Sigmoid colon (tissue), 6 donors: ENCODE measurements at regions not wholly inside any gene's neighbourhood (a gene's known extent, or its start where the extent isn't known, plus 50 kb on each side); places are given as distances from the start of the nearest gene placed in this dataset.
"Not testable (repeated sequence)": the region's sequence is repeated elsewhere in the genome, so short reads cannot be mapped to it uniquely, and the experiment has no call there.

ENCODE experiments used
- DNase-seq: peaks from one replicate; pipeline ENCODE4 v3.0.0-alpha.2; 2019
- H3K27ac ChIP-seq, 4 donors: fragments of 200-600 bp; sonication (generic); one replicate each; pipeline ENCODE4 v1.5.1; 2016 to 2019; ENCODE audit warnings: mild to moderate bottlenecking in 1 of 4
- H3K27me3 ChIP-seq, 3 donors: fragments of 200-600 bp; sonication (generic); one replicate each; pipeline ENCODE4 v1.5.1; 2019; ENCODE audit warnings: mild to moderate bottlenecking in 1 of 3
- H3K36me3 ChIP-seq, 4 donors: fragments of 200-600 bp; sonication (generic); one replicate each; pipeline ENCODE4 v1.5.1; 2016 to 2019
- H3K4me1 ChIP-seq, 4 donors: fragments of 200-600 bp; sonication (generic); one replicate each; pipeline ENCODE4 v1.5.1; 2017 to 2019
- H3K4me3 ChIP-seq, 4 donors: fragments of 200-600 bp; sonication (generic); one replicate each; pipeline ENCODE4 v1.5.1; 2017 to 2019; ENCODE audit warnings: mild to moderate bottlenecking in 2 of 4, moderate library complexity in 1 of 4
- H3K9me3 ChIP-seq, 4 donors: fragments of 200-600 bp in 3 of 4; sonication (generic) in 3 of 4; one replicate each; pipeline versions ENCODE4 v1.5.1 to v1.6.1; 2013 to 2019
- CTCF ChIP-seq, 4 experiments: fragments of 450-650 bp in 3 of 4; fragments of 200-600 bp in 1 of 4; IDR thresholded peaks; one replicate each; pipeline ENCODE4 v1.5.1; 2016 to 2019; ENCODE audit warnings: antibody characterized with exemption in 4 of 4, mild to moderate bottlenecking in 3 of 4, moderate library complexity in 2 of 4
- EP300 ChIP-seq, 4 donors: sonication (generic); formaldehyde crosslinking; IDR thresholded peaks; one replicate each; pipeline ENCODE4 v1.6.1; 2017; ENCODE audit warnings: antibody characterized with exemption in 4 of 4
- POLR2A ChIP-seq, 2 donors: fragments of 450-650 bp; IDR thresholded peaks; one replicate each; pipeline ENCODE4 v1.6.1; 2016; ENCODE audit warnings: antibody characterized with exemption in 2 of 2, mild to moderate bottlenecking in 2 of 2, moderate library complexity in 2 of 2
- POLR2AphosphoS5 ChIP-seq, 4 donors: sonication (generic); formaldehyde crosslinking; IDR thresholded peaks; one replicate each; pipeline ENCODE4 v1.6.1; 2017; ENCODE audit warnings: antibody characterized with exemption in 4 of 4
- WGBS, 2 donors: extraction: QIAGEN DNeasy Blood & Tissue Kit; methylation state at CpG; one replicate each; pipeline ENCODE4 v1.1.7; 2013; 5-methylcytosine and 5-hydroxymethylcytosine counted together
- intact Hi-C: fragments of 100-400 bp; cut with DNase I; formaldehyde crosslinking; loops from one replicate; pipeline ENCODE4 v1.15.1; 2023
- donor health status: healthy with polysubstance abuse.
- donor health status: healthy.

DNA sequence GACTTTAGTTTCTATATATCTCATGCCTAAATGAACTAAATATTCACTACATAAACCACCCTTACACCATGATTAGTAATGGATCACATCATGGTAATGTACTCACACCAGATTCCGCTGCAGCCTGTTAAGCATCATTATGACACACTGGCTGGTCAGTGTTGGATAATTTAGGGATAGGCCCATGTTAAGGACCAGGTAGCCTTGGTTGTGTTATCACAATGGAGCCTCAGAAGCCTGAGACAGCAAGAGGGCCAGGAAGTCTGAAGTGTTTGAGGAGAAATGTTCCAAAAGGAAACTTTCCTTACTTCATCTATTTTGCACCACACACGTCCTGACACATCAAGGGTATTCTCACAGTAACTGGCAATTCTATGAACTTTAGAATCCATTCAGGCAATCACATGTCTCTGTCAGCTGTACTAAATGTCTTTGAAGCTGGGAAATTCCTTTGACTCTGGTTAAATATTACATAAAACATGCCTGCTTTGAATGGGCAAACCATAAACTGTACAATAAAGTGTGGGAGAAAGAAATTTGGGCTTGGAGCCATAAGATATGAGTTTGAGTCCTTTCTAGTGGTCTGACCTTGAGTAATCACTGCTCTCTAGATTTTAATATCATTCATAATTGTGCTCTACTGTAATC, 105.3 kb upstream of the DPT start:
- Histone ChIP-seq H3K9me3 (no peaks in the 10 kb centered on the region), H3K4me1 (peaks cover 0 to 6% (median 0%) of the 10 kb centered on the region in 4 donors), H3K27ac (no peak overlapping the region), H3K4me3 (no peak overlapping the region), H3K27me3 (no peaks in the 10 kb centered on the region), H3K36me3 (no peaks in the 10 kb centered on the region)
- WGBS, 2 donors: 19 to 63% methylated on average over 2 of the region's 2 CpGs
- no peak for DNase-seq
- no peak for TF ChIP-seq POLR2AphosphoS5 (IDR thresholded peaks at IDR 0.05)
- no peak for TF ChIP-seq POLR2A (IDR thresholded peaks at IDR 0.05)
- TF ChIP-seq EP300 (IDR thresholded peaks at IDR 0.05): no peak
- TF ChIP-seq CTCF (IDR thresholded peaks at IDR 0.05): no peak
- intact Hi-C loops: no loop called here

DNA sequence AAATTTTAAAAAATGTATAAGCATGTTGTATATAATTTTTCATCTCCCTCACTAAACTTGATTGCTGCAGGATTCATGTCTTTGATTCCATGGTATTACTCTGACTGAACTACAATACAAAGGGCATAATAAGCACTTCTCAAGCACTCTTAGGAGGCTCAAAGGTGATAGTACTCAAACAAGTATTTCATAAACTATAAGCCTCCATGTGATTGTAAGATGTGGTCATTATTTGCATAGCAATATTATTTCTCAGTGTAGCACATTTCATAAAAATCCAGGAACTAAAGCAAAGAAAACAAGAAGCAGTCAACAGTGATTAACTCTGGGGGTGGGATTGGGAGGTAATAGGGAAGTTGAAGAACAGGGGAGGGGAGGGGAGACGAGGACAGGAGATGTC, 106.2 kb upstream of the DPT start:
- H3K4me3 ChIP-seq: no peak overlapping the region
- H3K4me1 ChIP-seq: peaks cover 0 to 6% (median 0%) of the 10 kb centered on the region in 4 donors
- WGBS, 2 donors: 17 to 64% methylated on average over 1 of the region's 1 CpG
- no peaks in the 10 kb centered on the region for H3K9me3 ChIP-seq
- no peak overlapping the region for H3K27ac ChIP-seq
- no peak for DNase-seq
- no peaks in the 10 kb centered on the region for H3K36me3 ChIP-seq
- intact Hi-C loops: no loop called here
- TF ChIP-seq POLR2A (IDR thresholded peaks at IDR 0.05): no peak
- no peaks in the 10 kb centered on the region for H3K27me3 ChIP-seq

DNA sequence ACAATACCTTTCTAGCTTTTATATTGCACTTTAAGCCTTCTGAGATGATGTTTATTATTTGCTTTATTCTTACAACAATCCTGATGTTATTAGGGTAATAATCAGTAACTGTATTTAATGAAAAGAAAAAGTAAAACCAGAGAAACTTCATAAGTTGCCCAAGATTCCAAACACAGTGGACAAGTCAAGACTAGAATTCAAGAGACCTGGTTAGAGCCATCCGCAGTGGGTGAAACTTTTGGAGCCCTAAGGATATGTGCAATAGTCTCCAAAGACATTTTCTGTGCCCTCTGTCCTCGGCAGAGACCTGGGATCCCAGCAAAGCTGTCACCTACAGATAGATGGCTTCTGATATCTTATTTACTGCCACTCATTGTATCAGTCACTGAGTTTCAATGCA, 106.8 kb upstream of the DPT start:
- intact Hi-C loops: no loop called here
- Histone ChIP-seq H3K4me1 (peaks cover 0 to 6% (median 0%) of the 10 kb centered on the region in 4 donors), H3K36me3 (no peaks in the 10 kb centered on the region), H3K9me3 (no peaks in the 10 kb centered on the region), H3K27ac (no peak overlapping the region), H3K4me3 (no peak overlapping the region), H3K27me3 (no peaks in the 10 kb centered on the region)
- DNase-seq: no peak
- TF ChIP-seq POLR2AphosphoS5 (IDR thresholded peaks at IDR 0.05) (no peak), CTCF (IDR thresholded peaks at IDR 0.05) (no peak)
- WGBS, 2 donors: 88 to 90% methylated on average over 2 of the region's 2 CpGs

- Histone ChIP-seq H3K36me3 (no peaks in the 10 kb centered on the region), H3K4me3 (no peak overlapping the region), H3K4me1 (peaks cover 0 to 6% (median 0%) of the 10 kb centered on the region in 4 donors), H3K9me3 (no peaks in the 10 kb centered on the region), H3K27ac (no peak overlapping the region), H3K27me3 (no peaks in the 10 kb centered on the region)
- TF ChIP-seq POLR2AphosphoS5 (IDR thresholded peaks at IDR 0.05) (no peak), EP300 (IDR thresholded peaks at IDR 0.05) (no peak), POLR2A (IDR thresholded peaks at IDR 0.05) (no peak)
- no peak for DNase-seq
- intact Hi-C loops: no loop called here
- 90 to 96% methylated on average over 3 of the region's 3 CpGs for WGBS, 2 donors
These were observed 107.5 kb upstream of the DPT start for GRCh38 chr1:168836469-168836868.

DNA sequence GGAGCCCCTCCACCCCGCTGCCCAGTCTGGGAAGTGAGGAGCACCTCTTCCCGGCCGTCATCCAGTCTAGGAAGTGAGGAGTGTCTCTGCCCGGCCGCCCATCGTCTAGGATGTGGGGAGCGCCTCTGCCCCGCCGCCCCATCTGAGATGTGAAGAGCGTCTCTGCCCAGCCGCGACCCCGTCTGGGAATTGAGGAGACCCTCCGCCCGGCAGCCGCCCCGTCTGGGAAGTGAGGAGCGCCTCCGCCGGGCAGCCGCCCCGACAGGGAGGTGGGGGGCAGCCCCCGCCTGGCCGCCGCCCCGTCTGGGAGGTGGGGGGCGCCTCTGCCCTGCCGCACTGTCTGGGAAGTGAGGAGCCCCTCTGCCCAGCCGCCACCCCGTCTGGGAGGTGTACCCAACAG, 108.2 kb upstream of the DPT start:
- intact Hi-C loops, H3K9me3 ChIP-seq, H3K4me1 ChIP-seq, H3K27me3 ChIP-seq, H3K4me3 ChIP-seq, H3K27ac ChIP-seq, DNase-seq, H3K36me3 ChIP-seq: not testable (repeated sequence)
- WGBS, 2 donors: 97 to 98% methylated on average over 30 of the region's 30 CpGs

DNA sequence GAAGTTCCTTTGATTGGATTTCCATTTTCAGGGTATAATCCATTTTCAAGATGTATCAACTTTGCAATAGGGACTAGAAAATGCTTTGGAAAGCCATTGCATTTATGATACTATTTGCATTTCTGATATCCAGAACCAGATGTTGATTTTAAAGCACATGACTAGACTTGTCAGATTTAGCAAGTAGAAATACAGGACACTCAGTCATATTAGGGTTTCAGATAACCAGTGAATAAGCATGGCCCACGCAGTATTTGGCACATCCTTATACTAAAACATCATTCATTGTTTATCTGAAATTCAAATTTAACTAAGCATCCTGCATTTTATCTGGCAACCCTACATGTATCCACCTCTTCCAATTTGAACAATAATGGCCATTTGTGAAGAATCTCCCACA, 113.3 kb upstream of the DPT start:
- no peak for TF ChIP-seq POLR2A (IDR thresholded peaks at IDR 0.05)
- no peak for TF ChIP-seq EP300 (IDR thresholded peaks at IDR 0.05)
- no peak for TF ChIP-seq POLR2AphosphoS5 (IDR thresholded peaks at IDR 0.05)
- no peak for TF ChIP-seq CTCF (IDR thresholded peaks at IDR 0.05)
- no peaks in the 10 kb centered on the region for H3K27me3 ChIP-seq
- H3K9me3 ChIP-seq: no peaks in the 10 kb centered on the region
- DNase-seq: no peak
- intact Hi-C loops: no loop called here
- 86 to 92% methylated on average over 1 of the region's 1 CpG for WGBS, 2 donors
- no peaks in the 10 kb centered on the region for H3K36me3 ChIP-seq
- no peaks in the 10 kb centered on the region for H3K4me1 ChIP-seq
- no peak overlapping the region for H3K27ac ChIP-seq
- H3K4me3 ChIP-seq: no peak overlapping the region
